ENCODE measurements at regions not wholly inside any gene's neighbourhood (a gene's known extent, or its start where the extent isn't known, plus 50 kb on each side); places are given as distances from the start of the nearest gene placed in this dataset.

DNA sequence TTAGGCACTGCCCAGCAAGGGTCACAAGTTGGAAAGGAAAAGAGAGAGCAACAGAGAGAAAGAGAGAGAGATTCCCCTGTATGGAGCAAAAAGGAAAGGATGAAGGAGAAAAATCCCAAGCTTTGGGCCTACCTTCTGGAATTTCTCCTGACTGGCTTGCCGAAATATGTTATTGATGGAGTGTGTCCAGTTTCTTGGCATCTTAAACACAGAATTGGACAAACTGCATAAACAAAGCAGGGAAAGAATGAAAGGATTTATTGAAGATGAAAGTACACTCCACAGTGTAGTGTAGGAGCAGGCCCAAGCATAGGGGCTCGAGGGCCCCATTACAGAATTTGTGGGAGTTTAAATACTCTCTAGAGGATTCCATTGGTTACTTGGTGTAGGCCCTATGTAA, 627.8 kb upstream of the CNTNAP2 start:
- TF ChIP-seq, protein P1, sequence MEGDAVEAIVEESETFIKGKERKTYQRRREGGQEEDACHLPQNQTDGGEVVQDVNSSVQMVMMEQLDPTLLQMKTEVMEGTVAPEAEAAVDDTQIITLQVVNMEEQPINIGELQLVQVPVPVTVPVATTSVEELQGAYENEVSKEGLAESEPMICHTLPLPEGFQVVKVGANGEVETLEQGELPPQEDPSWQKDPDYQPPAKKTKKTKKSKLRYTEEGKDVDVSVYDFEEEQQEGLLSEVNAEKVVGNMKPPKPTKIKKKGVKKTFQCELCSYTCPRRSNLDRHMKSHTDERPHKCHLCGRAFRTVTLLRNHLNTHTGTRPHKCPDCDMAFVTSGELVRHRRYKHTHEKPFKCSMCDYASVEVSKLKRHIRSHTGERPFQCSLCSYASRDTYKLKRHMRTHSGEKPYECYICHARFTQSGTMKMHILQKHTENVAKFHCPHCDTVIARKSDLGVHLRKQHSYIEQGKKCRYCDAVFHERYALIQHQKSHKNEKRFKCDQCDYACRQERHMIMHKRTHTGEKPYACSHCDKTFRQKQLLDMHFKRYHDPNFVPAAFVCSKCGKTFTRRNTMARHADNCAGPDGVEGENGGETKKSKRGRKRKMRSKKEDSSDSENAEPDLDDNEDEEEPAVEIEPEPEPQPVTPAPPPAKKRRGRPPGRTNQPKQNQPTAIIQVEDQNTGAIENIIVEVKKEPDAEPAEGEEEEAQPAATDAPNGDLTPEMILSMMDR (IDR thresholded peaks at IDR 0.05 in 2 of 3, conservative IDR thresholded peaks at IDR 0.05 in 1 of 3; ENCODE audit: borderline replicate concordance in 1 of 3, insufficient read depth in 1 of 3, low read depth in 2 of 3, low read length in 2 of 3), result no peak
- no peak for TF ChIP-seq EZH2phosphoT487 (IDR thresholded peaks at IDR 0.05; ENCODE audit: borderline replicate concordance)
- no peak for TF ChIP-seq YY1 (IDR thresholded peaks at IDR 0.05; ENCODE audit: extremely low read depth, insufficient replicate concordance, low read depth, low read length)
- TF ChIP-seq POLR2AphosphoS5 (IDR thresholded peaks at IDR 0.05; ENCODE audit: low read depth, low read length), result no peak
- TF ChIP-seq EZH2 (IDR thresholded peaks at IDR 0.05), result no peak
- no peak for TF ChIP-seq POLR2A (IDR thresholded peaks at IDR 0.05; ENCODE audit: borderline replicate concordance, extremely low read depth, insufficient read depth, insufficient read length)
- TF ChIP-seq, protein P2, sequence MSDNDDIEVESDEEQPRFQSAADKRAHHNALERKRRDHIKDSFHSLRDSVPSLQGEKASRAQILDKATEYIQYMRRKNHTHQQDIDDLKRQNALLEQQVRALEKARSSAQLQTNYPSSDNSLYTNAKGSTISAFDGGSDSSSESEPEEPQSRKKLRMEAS (IDR thresholded peaks at IDR 0.05), result no peak
- TF ChIP-seq, protein P3, sequence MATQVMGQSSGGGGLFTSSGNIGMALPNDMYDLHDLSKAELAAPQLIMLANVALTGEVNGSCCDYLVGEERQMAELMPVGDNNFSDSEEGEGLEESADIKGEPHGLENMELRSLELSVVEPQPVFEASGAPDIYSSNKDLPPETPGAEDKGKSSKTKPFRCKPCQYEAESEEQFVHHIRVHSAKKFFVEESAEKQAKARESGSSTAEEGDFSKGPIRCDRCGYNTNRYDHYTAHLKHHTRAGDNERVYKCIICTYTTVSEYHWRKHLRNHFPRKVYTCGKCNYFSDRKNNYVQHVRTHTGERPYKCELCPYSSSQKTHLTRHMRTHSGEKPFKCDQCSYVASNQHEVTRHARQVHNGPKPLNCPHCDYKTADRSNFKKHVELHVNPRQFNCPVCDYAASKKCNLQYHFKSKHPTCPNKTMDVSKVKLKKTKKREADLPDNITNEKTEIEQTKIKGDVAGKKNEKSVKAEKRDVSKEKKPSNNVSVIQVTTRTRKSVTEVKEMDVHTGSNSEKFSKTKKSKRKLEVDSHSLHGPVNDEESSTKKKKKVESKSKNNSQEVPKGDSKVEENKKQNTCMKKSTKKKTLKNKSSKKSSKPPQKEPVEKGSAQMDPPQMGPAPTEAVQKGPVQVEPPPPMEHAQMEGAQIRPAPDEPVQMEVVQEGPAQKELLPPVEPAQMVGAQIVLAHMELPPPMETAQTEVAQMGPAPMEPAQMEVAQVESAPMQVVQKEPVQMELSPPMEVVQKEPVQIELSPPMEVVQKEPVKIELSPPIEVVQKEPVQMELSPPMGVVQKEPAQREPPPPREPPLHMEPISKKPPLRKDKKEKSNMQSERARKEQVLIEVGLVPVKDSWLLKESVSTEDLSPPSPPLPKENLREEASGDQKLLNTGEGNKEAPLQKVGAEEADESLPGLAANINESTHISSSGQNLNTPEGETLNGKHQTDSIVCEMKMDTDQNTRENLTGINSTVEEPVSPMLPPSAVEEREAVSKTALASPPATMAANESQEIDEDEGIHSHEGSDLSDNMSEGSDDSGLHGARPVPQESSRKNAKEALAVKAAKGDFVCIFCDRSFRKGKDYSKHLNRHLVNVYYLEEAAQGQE (IDR thresholded peaks at IDR 0.05; ENCODE audit: low read depth), result no peak
- no peak for TF ChIP-seq RAD21 (IDR thresholded peaks at IDR 0.05; ENCODE audit: low read depth)
- no peak for TF ChIP-seq JUND (IDR thresholded peaks at IDR 0.05)
- no peak for TF ChIP-seq CEBPB (IDR thresholded peaks at IDR 0.05; ENCODE audit: low read depth)
- TF ChIP-seq, protein P4, sequence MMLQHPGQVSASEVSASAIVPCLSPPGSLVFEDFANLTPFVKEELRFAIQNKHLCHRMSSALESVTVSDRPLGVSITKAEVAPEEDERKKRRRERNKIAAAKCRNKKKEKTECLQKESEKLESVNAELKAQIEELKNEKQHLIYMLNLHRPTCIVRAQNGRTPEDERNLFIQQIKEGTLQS (IDR thresholded peaks at IDR 0.05), result no peak

Measured in HCT116 (cell line).